NT2/D1 (cell line): ENCODE measurements at regions not wholly inside any gene's neighbourhood (a gene's known extent, or its start where the extent isn't known, plus 50 kb on each side); places are given as distances from the start of the nearest gene placed in this dataset.
A peak's percentile ranks its signal among the peaks of the same experiment; 100 is the strongest.
"Not testable (repeated sequence)": the region's sequence is repeated elsewhere in the genome, so short reads cannot be mapped to it uniquely, and the experiment has no call there.

Experiments
- DNase-seq: peaks from one replicate; pipeline ENCODE4 v3.0.0-alpha.2; 2011; ENCODE audit warnings: low read depth, low spot score
- H3K27me3 ChIP-seq: 2 replicates; pipeline ENCODE4 v1.6.0; 2011; ENCODE audit warnings: mild to moderate bottlenecking; ENCODE audit not compliant: insufficient read length, insufficient read depth
- H3K36me3 ChIP-seq: 2 replicates; pipeline ENCODE4 v1.6.1; 2011; ENCODE audit warnings: mild to moderate bottlenecking, low read length, mixed read lengths; ENCODE audit not compliant: insufficient read depth, insufficient read length
- H3K4me1 ChIP-seq: 2 replicates; pipeline ENCODE4 v1.5.1; 2011; ENCODE audit not compliant: insufficient read depth, insufficient read length
- H3K4me3 ChIP-seq: 2 replicates; pipeline ENCODE4 v1.5.1; 2011; ENCODE audit warnings: low read depth; ENCODE audit not compliant: insufficient read length
- H3K9ac ChIP-seq: 2 replicates; pipeline ENCODE4 v1.6.0; 2011; ENCODE audit warnings: low read depth; ENCODE audit not compliant: insufficient read length
- H3K9me3 ChIP-seq: 2 replicates; pipeline ENCODE4 v1.5.1; 2011; ENCODE audit warnings: mild to moderate bottlenecking, low read length; ENCODE audit not compliant: insufficient read depth
- SUZ12 ChIP-seq: IDR thresholded peaks from 2 replicates; pipeline ENCODE4 v1.6.1; 2011; ENCODE audit not compliant: insufficient read length, insufficient read depth; ENCODE audit errors: extremely low read depth
- YY1 ChIP-seq: IDR thresholded peaks from 2 replicates; pipeline ENCODE4 v1.6.1; 2011; ENCODE audit not compliant: insufficient read length, insufficient read depth
- ZNF274 ChIP-seq: IDR thresholded peaks from 2 replicates; pipeline ENCODE4 v1.6.1; 2011; ENCODE audit warnings: mild to moderate bottlenecking, low read depth, low read length

- no peaks in the 10 kb centered on the region for H3K4me1 ChIP-seq
- H3K27me3 ChIP-seq: no peaks in the 10 kb centered on the region
- no peak overlapping the region for H3K4me3 ChIP-seq
- no peaks in the 10 kb centered on the region for H3K9me3 ChIP-seq
- TF ChIP-seq YY1 (no peak), SUZ12 (no peak), ZNF274 (no peak)
- no peak overlapping the region for H3K9ac ChIP-seq
- peak; percentile 48 for DNase-seq
- H3K36me3 ChIP-seq: no peaks in the 10 kb centered on the region
These were observed 201.3 kb downstream of the RBM46 start for GRCh38 chr4:154982187-154983047.

- Histone ChIP-seq H3K4me1 (no peaks in the 10 kb centered on the region), H3K27me3 (no peaks in the 10 kb centered on the region), H3K4me3 (no peak overlapping the region), H3K36me3 (no peaks in the 10 kb centered on the region), H3K9ac (no peak overlapping the region), H3K9me3 (no peaks in the 10 kb centered on the region)
- no peak for DNase-seq
- TF ChIP-seq SUZ12 (no peak), YY1 (no peak), ZNF274 (no peak)
These were observed 202.6 kb downstream of the RBM46 start for GRCh38 chr4:154983714-154984113.

GRCh38 chr4:154984148-154984547 is 203.1 kb downstream of the RBM46 start:
- Histone ChIP-seq H3K27me3 (no peaks in the 10 kb centered on the region), H3K4me3 (no peak overlapping the region), H3K36me3 (no peaks in the 10 kb centered on the region), H3K4me1 (no peaks in the 10 kb centered on the region), H3K9me3 (no peaks in the 10 kb centered on the region), H3K9ac (no peak overlapping the region)
- no peak for DNase-seq
- TF ChIP-seq ZNF274: no peak
- no peak for TF ChIP-seq SUZ12
- TF ChIP-seq YY1: no peak

GRCh38 chr4:154984616-154985015 is 203.5 kb downstream of the RBM46 start:
- no peak for DNase-seq
- TF ChIP-seq YY1 (no peak), SUZ12 (no peak), ZNF274 (no peak)
- Histone ChIP-seq H3K36me3 (no peaks in the 10 kb centered on the region), H3K27me3 (no peaks in the 10 kb centered on the region), H3K9me3 (no peaks in the 10 kb centered on the region), H3K9ac (no peak overlapping the region), H3K4me3 (no peak overlapping the region), H3K4me1 (no peaks in the 10 kb centered on the region)

- H3K4me1 ChIP-seq: no peaks in the 10 kb centered on the region
- no peaks in the 10 kb centered on the region for H3K9me3 ChIP-seq
- no peaks in the 10 kb centered on the region for H3K36me3 ChIP-seq
- DNase-seq: no peak
- H3K27me3 ChIP-seq: no peaks in the 10 kb centered on the region
- H3K4me3 ChIP-seq: no peak overlapping the region
- H3K9ac ChIP-seq: no peak overlapping the region
- TF ChIP-seq ZNF274 (no peak), SUZ12 (no peak), YY1 (no peak)
These were observed 204.6 kb downstream of the RBM46 start for GRCh38 chr4:154985673-154986072.

- no peaks in the 10 kb centered on the region for H3K9me3 ChIP-seq
- no peaks in the 10 kb centered on the region for H3K36me3 ChIP-seq
- no peak for DNase-seq
- H3K27me3 ChIP-seq: no peaks in the 10 kb centered on the region
- no peaks in the 10 kb centered on the region for H3K4me1 ChIP-seq
- no peak overlapping the region for H3K4me3 ChIP-seq
- H3K9ac ChIP-seq: no peak overlapping the region
- TF ChIP-seq SUZ12 (no peak), YY1 (no peak), ZNF274 (no peak)
These were observed 207.4 kb downstream of the RBM46 start for GRCh38 chr4:154988511-154988910.

GRCh38 chr4:154989511-154989910 is 208.4 kb downstream of the RBM46 start:
- H3K4me3 ChIP-seq: no peak overlapping the region
- TF ChIP-seq ZNF274: no peak
- no peak for TF ChIP-seq YY1
- TF ChIP-seq SUZ12: no peak
- H3K4me1 ChIP-seq: no peaks in the 10 kb centered on the region
- no peak for DNase-seq
- H3K9me3 ChIP-seq: no peaks in the 10 kb centered on the region
- no peaks in the 10 kb centered on the region for H3K27me3 ChIP-seq
- no peak overlapping the region for H3K9ac ChIP-seq
- no peaks in the 10 kb centered on the region for H3K36me3 ChIP-seq

- not testable (repeated sequence) for H3K27me3 ChIP-seq, H3K36me3 ChIP-seq, H3K9ac ChIP-seq, H3K4me1 ChIP-seq, H3K4me3 ChIP-seq, H3K9me3 ChIP-seq, DNase-seq
These were observed 210.6 kb upstream of the NPY2R start for GRCh38 chr4:154997866-154998265.
